ENCODE measurements at regions not wholly inside any gene's neighbourhood (a gene's known extent, or its start where the extent isn't known, plus 50 kb on each side); places are given as distances from the start of the nearest gene placed in this dataset.

- Histone ChIP-seq H2BK120ac (ENCODE audit: low read depth, low read length, poor library complexity, severe bottlenecking) (no peak overlapping the region), H3K27me3 (ENCODE audit: insufficient read depth, low read length) (no peaks in the 10 kb centered on the region), H3K4ac (ENCODE audit: low read depth, low read length) (no peak overlapping the region), H3K23ac (ENCODE audit: insufficient read length, low read depth, low read length) (no peak overlapping the region), H2BK5ac (ENCODE audit: insufficient read length, low read length) (no peak overlapping the region), H2AK5ac (ENCODE audit: insufficient read length, low read length) (no peak overlapping the region), H4K5ac (ENCODE audit: insufficient read length, low read depth, low read length) (no peak overlapping the region), H3K27ac (ENCODE audit: insufficient read length, low read depth, low read length) (no peak overlapping the region), H3K56ac (ENCODE audit: insufficient read length, low read depth, low read length) (no peak overlapping the region), H2BK15ac (ENCODE audit: low read depth, low read length) (no peak overlapping the region), H4K20me1 (ENCODE audit: control insufficient read depth, insufficient read depth, insufficient read length) (no peaks in the 10 kb centered on the region), H3K79me2 (ENCODE audit: insufficient read depth, low read length) (no peaks in the 10 kb centered on the region), H3K18ac (ENCODE audit: insufficient read length, low read depth, low read length) (no peak overlapping the region), H2BK20ac (ENCODE audit: low read depth, low read length, poor library complexity, severe bottlenecking) (no peak overlapping the region), H2BK12ac (ENCODE audit: insufficient read length, low read depth, low read length) (no peak overlapping the region), H3K23me2 (ENCODE audit: insufficient read length, low read depth, low read length, poor library complexity, severe bottlenecking) (no peaks in the 10 kb centered on the region), H3K9ac (ENCODE audit: extremely low read depth, insufficient read length, low read length) (no peak overlapping the region), H3K14ac (ENCODE audit: insufficient read depth, low read length) (no peak overlapping the region), H3K4me1 (ENCODE audit: insufficient read depth, low read length) (no peaks in the 10 kb centered on the region), H4K91ac (ENCODE audit: insufficient read length, low read depth, low read length) (no peak overlapping the region), H4K8ac (replicated peaks; ENCODE audit: insufficient read length, low read depth, low read length) (no peak overlapping the region), H3K79me1 (ENCODE audit: insufficient read depth, low read depth, low read length, poor library complexity, severe bottlenecking) (no peaks in the 10 kb centered on the region), H3K4me2 (ENCODE audit: insufficient read depth, insufficient read length, low read length) (no peak overlapping the region), H2AFZ (ENCODE audit: low read length) (no peak overlapping the region), H3T11ph (ENCODE audit: low read length) (no peak overlapping the region), H3K9me3 (ENCODE audit: control insufficient read depth, low read depth, low read length) (no peaks in the 10 kb centered on the region)
- Mint-ChIP-seq H3K27ac (peak overlapping the region in 1 of 3 experiments; percentile 27; a peak in 1 of 7 replicates), H3K9me3 (no peaks in the 10 kb centered on the region), H3K27me3 (ENCODE audit: low read depth) (no peaks in the 10 kb centered on the region), H3K36me3 (ENCODE audit: insufficient read depth in 1 of 3, low read depth in 3 of 3) (no peaks in the 10 kb centered on the region), H3K4me3 (no peak overlapping the region), H3K4me1 (no peaks in the 10 kb centered on the region)
- TF ChIP-seq, protein P1, sequence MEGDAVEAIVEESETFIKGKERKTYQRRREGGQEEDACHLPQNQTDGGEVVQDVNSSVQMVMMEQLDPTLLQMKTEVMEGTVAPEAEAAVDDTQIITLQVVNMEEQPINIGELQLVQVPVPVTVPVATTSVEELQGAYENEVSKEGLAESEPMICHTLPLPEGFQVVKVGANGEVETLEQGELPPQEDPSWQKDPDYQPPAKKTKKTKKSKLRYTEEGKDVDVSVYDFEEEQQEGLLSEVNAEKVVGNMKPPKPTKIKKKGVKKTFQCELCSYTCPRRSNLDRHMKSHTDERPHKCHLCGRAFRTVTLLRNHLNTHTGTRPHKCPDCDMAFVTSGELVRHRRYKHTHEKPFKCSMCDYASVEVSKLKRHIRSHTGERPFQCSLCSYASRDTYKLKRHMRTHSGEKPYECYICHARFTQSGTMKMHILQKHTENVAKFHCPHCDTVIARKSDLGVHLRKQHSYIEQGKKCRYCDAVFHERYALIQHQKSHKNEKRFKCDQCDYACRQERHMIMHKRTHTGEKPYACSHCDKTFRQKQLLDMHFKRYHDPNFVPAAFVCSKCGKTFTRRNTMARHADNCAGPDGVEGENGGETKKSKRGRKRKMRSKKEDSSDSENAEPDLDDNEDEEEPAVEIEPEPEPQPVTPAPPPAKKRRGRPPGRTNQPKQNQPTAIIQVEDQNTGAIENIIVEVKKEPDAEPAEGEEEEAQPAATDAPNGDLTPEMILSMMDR (conservative IDR thresholded peaks at IDR 0.05), result no peak
- no peak for DNase-seq
- WGBS (ENCODE audit: extremely low coverage, insufficient read length, low lambda C conversion rate), result no CpG with 5 or more reads among the region's 5 CpGs
These were observed 1526.8 kb upstream of the TENM4 start for GRCh38 chr11:80967649-80968048.

Measured in H9 (cell line).